GM19351 (cell line): ENCODE measurements at regions not wholly inside any gene's neighbourhood (a gene's known extent, or its start where the extent isn't known, plus 50 kb on each side); places are given as distances from the start of the nearest gene placed in this dataset.
"Not testable (repeated sequence)": the region's sequence is repeated elsewhere in the genome, so short reads cannot be mapped to it uniquely, and the experiment has no call there.

Source experiments
- ATAC-seq: cut with Tn5 transposase; IDR thresholded peaks from one replicate; pipeline ENCODE4 v1.9.1; 2021; ENCODE audit warnings: mild to moderate bottlenecking, moderate library complexity; ENCODE audit not compliant: unreplicated experiment

DNA sequence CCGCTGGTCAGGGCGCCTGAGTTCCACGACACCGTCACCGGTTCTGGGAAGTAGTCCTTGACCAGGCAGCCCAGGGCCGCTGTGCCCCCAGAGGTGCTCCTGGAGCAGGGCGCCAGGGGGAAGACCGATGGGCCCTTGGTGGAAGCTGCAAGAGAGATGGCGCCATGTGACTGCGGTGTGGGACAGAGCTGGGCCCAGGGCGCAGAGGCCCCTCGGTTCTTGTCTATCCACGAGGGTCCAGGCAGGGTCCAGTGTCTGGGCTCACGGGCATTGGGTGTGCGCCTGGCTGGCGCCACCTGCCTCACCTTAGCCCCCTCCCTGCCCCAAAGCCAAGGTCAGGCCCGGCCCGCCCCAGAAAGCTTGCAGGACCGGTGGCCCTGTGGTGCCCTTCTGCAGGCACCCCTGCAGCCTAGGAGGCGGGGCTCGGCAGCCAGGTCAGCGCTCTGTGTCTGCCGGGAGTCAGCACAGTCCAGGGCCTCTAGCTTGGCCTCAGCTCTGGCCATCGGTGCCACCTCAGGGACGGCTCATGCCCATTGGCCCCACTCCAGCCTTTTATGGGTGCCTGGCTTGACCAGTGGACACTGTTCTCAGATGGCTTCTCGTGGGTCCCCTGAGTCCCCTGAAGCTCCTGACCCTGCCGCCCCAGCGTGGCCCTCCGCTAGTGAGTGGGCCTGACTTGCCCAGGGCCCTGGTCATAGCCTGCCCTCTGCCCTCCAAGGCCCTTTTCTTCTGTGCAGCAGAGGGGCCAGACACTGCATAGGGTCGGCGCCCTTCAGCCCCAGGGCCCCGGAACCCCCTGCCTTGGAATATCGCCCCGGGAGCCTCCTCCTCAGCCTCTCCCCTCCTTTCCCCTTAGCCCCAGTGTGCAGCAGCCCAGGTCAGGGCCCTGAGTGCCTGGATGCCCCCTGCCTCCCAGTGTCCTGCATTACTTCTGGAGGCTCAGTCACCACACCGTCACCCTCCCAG, 245.2 kb downstream of the TMEM121 start:
- not testable (repeated sequence) for ATAC-seq

DNA sequence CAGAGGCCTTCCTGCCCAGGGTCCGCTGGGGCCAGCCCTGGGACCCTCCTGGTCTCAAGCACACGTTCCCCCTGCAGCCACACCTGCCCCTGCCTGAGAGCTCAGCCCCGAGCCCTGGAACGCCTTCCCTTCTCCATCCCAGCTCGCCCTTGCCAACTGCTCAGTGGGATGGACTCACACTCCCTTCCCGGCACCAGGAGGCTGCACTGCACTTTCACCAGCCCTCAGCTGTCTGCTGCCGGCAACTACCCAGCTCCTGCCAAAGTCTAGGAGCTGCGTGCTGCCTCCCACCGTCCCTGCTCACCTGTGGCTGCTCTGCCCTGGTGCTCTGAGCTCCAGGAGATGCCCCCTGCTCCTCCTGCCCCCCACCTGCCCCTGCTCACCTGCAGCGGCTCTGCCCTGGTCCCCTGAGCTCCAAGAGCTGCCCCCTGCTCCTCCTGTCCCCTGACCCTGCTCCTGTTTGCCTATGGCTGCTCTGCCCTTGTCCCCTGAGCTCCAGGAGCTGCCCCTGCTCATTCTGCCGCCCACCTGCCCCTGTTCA, 246.4 kb downstream of the TMEM121 start:
- ATAC-seq = not testable (repeated sequence)

DNA sequence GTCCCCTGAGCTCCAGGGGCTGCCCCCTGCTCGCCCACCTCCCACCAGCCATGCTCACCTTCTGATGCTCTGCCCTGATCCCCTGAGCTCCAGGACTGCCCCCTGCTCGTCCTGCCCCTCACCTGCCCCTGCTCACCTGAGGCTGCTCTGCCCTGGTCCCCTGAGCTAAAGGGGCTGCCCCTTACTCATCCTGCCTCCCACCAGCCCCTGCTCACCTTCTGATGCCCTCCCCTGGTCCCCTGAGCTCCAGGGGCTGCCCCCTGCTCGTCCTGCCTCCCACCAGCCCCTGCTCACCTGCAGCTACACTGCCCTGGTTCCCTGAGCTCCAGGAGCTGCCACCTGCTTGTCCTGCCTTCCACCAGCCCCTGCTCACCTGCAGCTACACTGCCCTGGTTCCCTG, 247.2 kb downstream of the TMEM121 start:
- ATAC-seq = no peak

DNA sequence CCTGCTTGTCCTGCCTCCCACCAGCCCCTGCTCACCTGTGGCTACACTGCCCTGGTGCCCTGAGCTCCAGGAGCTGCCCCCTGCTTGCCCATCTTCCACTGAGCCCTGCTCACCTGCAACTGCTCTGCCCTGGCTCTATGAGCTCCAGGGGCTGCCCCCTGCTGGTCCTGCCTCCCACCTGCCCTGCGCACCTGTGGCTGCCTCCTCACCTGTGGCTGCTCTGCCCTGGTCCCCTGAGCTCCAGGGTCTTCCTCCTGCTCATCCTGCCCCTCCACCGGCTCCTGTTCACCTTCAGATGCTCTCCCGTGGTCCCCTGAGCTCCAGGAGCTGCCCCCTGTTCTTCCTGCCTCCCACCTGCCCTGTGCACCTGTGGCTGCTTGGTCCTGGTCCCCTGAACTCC, 247.6 kb downstream of the TMEM121 start:
- ATAC-seq = no peak

DNA sequence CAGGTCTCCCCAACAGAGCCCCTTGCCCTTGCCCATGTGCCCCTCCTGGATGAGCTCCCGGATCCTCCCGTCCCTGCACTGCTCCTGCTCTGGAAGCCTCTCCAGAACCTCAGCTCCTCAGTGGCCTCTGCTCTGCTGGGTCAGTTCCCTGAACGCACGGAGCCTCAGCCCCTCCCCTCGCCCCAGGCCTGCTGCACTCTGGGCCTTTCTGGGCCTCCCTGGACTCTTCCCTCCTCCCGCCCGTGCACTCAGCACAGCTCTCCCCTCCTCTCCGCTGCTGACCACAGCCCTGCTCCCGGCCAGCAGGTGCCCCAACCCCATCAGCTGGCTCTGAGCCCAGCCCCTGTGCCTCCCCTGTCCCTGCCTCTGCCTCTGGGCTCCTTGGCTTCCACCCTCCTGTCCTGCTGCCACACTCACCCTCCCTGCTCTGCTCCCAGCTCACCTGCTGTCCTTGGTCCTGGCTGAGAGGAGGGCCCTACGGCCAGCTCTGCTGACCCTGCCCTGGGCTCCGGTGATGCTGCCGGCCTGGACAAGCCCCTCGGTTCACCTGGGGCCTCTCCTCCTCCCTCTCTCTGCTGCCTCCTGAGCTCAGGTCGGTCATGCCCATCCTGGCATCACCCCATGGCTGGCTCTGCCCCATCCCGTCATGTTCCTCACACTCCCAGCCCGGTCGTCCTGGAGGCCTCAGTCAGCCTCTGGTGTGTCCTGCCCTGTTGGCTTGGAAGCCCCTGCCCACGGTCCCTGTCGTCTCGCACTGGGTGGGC, 248.4 kb downstream of the TMEM121 start:
- not testable (repeated sequence) for ATAC-seq

DNA sequence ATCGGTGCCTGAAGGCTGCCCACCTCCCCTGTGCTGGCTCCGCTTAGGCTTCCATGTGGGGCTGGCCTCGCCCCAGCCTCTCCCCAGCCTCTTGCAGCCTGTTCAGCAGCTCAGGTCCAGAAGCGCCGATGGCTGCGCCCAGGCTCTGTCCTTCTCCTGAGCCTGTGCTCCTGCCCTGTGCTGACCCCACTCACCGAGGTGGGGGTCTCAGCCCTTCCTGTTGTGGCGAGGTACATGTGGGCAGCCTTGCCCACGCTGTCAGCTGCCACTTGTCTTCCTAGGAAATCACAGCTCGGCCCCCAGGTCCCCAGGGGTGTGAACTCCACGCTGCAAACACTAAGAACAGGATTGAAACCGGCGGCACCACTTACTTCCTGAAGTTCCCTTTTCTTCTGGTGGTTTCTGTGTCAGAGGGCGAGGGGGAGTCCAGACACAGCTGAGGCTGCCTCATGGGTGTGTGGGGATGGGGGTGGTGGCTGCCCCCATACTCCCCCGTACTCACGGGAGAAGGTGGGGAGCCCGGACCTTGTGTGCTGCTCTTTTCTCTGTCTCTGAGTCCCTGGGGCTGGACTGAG, 249.1 kb downstream of the TMEM121 start:
- ATAC-seq = not testable (repeated sequence)

DNA sequence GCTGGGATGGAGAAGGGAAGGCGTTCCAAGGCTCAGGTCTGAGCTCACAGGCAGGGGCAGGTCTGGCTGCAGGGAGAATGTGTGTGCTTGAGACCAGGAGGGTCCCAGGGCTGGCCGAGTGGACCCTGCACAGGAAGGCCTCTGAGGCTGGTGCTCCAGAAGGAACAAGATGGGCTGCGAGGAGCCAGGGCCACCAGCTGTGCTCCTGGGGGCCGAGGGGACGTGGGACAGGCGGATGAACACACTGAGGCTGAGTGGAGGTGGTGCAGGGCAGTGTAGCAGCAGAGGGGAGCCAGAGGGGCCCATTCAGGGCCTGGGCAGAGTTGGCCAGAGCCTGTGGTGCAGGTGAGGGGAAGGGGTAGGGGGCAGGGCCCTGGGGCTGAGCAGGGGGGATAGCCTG, 249.7 kb downstream of the TMEM121 start:
- ATAC-seq = not testable (repeated sequence)

DNA sequence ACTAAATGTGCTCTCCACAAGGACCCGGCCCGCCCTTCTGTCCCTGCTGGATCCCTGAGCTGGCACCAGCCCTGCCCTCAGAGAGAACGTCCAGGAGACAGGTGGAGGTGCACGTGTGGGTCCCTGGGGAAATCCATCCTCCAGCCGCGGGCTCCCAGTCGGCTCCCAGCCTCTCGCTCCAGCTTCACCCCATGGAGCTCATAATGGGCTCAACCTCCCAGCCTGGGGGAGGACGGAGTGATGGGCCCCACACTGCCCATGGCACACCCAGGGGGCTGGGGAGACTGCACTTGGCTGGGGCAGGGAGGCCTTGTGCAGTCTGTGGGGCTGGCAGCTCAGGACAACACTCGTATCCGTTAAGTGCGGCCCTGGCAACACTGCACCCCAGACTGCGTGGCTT, 250.5 kb downstream of the TMEM121 start:
- no peak for ATAC-seq

DNA sequence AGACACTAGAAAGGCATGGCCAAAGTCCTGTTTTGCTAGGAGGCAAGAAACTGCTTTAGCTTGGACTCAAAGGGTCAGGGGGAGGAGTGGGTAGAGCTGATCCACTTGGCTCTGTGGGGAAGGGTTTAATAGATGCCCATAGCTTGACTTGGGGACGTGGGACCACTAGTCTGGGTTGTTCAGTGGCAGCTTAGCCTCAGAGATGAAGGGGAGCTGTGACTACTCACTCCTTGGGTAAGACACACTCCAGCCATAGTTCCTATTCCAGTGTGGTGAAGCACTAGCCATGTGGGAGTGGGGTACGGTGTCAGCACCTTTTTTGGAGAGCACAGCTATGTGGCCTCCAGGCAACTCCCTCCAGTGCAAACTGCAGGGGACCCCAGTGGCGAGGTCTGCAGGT, 257.3 kb downstream of the TMEM121 start:
- ATAC-seq = no peak

DNA sequence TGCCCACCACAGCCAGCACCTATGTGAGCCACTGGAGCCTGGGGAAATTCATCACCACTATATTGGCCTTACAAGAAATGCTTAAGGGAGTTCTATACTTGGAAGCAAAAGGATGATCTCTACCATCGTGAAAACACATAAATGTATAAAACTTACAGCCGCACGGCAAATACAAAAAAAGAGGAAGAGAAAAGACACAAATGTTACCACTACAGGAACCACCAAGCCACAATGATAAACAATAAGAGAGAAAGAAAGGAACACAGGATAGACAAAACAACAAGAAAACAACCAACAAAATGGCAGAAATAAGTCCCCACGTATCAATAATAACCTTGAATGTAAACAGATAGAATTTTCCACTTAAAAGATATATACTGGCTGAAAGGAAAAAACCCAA, 267.5 kb downstream of the TMEM121 start:
- no peak for ATAC-seq

DNA sequence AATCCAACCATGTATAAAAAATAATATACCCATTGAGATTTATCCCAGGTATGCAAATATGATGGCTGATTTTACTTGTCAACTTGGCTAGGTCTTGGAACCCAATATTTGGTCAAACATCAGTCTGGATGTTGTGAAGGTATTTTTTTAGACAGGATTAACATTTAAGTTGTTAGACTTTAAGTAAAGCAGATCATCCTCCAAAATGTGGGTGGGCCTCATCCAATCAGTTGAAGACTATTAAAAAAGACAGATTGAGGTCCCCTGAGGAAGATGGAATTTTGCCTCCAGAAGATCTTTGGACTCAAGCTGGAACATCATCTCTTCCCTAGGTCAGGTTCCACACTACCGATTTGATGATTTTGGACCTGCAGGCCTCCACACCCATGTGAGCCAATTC, 271.2 kb downstream of the TMEM121 start:
- no peak for ATAC-seq

DNA sequence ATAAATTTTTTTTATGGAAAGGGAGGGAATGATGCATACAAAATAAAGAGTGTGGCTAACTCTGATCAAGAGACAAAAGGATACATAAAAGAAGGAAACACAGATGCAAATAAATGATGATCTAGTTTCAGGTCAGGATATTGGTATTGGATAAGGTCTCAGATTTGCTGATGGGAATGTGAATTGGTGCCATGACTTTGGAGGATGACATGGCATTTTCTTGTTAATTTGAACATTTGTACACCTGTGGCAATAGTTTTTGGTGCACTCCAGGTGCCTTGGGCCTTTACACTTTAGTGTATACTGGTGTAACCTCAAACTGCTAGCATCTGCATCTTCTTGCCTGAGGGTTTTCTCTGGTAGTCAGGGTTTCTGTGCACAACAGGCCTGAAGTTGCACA, 279.3 kb downstream of the TMEM121 start:
- ATAC-seq = no peak

DNA sequence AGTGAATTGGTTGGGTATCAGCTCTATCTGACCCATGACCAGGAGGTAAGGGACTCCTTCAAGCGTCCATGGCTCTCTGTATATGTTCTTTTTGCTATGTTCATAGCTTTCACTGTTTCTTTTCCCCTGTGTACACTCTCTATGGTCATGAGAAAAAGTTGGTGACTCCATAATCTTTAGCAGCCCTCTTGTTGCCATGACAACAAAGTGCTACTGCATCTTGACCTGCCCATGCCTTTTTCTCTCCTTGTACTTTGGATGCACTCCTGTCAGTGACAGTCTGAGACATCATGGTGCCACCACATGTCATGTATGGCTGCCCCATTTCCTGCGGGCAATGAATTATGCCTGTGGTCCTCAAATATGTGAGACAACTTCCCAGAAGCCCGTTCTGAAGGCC, 280.2 kb downstream of the TMEM121 start:
- ATAC-seq = no peak

DNA sequence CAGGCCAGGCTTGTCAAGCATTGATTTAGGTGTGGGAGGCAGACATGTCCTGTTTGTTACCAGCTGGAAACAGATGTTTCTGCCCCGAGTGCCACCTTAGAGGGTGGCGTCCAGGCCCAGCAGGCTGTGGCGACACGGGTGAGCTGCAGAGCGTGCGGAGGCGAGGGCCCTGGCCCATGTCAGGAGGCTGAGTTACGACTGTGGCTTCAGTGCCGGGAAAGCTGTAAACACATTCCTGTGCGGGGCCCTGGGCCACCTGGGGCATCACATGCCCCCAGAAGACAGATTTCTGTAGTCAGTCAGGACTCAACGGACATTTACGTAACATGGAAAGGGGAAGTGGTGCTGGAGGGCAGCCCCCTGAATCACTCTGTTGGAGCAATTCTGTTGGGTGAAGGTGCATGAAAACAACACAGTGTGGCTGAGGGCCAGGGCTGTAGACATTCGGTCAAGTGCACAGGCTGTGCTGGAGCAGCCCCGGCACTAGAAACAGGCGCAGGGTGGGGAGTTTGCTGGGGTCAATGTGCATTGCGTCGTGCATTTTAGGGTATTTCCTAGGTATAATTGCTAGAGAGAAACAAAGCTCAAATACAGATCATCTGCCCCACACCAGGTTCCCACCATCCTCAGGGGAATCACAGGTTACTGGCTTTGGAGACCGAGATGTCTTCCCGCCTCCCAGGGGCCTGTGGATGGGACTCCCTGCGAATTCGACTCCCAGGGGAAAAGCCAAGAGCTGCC, 291.8 kb downstream of the TMEM121 start:
- ATAC-seq = no peak

DNA sequence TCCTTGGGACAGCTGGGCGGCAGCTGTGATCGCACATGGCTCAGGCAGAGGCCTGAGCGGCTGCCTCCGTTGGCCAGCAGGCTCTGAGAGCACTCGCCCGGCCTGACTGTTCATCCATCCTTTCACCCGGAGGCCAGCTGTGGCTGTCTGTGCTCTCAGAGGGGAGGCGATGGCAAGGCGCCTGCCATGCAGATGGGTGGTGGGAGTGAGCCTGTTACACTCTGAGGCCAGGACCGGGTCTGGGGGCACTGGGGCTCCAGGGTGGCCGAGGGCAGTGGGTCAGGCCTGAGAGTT, 292.3 kb downstream of the TMEM121 start:
- no peak for ATAC-seq

DNA sequence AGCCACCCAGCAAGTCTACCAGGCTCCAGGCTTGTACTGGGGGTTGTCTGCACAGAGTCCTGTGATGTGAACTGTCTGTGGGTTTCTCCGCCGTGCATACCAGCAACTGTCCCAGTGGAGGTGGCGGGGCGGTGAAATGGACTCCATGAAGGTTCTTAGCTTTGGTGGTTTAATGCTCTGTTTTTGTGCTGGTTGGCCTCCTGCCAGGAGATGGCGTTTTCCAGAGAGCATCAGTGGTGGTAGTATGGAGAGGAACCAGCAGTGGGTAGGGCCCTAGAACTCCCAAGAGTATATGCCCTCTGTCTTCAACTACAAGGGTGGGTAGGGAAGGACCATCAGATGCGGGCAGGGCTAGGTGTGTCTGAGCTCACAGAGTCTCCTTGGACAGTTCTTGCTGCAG, 303.8 kb downstream of the TMEM121 start:
- no peak for ATAC-seq

DNA sequence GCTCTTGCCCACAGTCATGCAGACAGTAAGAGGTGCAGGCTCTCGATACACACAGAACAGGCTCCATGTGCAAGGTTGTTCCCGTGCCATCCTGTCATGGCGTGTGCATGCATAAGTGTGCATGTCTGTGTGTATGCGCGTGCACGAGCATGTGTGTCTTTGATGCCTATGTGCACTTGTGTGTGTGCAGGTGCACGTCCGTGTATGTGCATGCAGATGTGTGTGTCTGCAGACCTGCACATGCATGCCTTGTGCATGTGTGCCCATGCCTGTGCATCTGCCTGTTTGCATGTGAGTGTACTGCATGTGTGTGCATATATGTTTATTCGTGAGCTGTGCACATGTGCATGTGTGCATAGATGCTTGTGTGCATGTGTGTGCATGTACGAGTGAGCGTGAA, 309.8 kb downstream of the TMEM121 start:
- no peak for ATAC-seq

DNA sequence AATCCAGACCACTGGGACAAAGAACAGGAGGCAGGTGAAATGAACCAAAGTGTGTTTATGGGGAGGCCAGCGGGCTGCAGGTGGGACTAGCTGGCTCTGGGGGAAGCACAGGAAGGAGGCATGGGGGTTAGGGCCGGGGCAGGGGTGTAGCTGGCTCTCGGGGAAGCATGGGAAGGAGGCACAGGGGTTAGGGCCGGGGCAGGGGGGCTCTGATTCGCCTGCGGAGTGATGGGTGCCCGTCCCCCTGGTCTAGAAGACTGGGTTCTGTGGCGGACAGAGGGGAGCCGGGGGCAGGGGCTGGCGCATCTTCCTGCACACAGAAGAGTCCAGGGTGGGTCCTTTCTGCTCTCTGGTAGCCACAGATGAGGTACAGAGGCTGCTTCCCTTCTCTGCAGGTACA, 310.3 kb downstream of the TMEM121 start:
- ATAC-seq = no peak

DNA sequence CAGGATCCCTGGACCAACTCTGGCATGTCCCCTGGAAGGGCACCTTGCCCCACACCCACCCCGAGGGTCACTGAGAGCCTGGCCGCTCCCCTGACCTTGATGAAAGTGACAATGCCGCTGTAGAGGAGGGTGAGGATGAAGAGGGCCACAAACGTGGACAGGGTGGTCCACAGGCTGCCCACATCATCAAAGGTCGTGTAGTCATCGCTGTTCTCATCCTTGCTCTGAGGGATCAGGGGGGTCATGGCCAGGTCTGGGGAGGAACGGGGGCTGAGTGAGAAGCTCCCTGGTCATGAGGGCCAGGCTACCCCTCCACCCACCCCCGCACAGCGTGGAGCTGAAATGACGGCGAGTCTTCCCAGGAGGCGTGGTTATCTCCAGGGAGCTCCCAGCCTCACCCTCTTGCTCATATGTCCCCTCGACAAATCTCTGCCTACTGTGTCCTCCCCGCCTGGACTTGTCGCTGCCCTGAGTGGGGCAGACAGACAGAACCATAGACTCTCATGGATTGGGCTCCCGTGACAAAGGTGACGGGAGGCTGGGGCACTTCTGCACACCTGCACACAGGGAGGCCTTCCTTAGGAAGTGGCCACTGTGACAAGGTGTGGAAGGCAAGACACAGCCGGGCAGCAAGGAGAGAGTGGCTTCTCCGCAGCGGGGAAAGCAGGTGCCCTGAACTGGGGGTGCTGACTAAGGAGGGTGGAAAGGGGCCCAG, 311.1 kb downstream of the TMEM121 start:
- no peak for ATAC-seq

DNA sequence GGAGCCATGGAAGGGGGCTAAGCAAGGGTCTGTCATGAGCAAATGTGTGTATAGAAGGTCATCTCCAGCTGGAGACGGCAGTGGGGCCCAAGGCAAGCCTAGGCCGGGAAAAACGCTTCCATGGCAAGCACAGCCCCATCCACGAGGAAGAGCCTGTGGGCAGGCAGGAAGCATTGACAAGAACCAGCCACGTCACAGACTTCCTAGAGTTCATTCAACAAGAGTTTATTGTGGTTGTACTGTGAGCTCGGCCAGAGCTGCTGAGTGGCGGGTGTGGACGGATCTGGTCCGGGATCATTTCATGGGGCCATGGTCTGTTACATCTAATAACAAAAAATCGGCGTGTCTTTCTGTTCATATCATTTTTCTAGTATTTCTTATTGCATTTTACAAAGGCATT, 311.7 kb downstream of the TMEM121 start:
- ATAC-seq = no peak
